GM21515 (cell line): ENCODE measurements at regions not wholly inside any gene's neighbourhood (a gene's known extent, or its start where the extent isn't known, plus 50 kb on each side); places are given as distances from the start of the nearest gene placed in this dataset.

Experiments
- ATAC-seq: cut with Tn5 transposase; IDR thresholded peaks from one replicate; pipeline ENCODE4 v1.9.1; 2021; ENCODE audit not compliant: unreplicated experiment

GRCh38 chr20:6693178-6693807, 74.2 kb upstream of the BMP2 start:
- no peak for ATAC-seq

- no peak for ATAC-seq
Observed at GRCh38 chr20:6692566-6693173, 74.8 kb upstream of the BMP2 start.

DNA sequence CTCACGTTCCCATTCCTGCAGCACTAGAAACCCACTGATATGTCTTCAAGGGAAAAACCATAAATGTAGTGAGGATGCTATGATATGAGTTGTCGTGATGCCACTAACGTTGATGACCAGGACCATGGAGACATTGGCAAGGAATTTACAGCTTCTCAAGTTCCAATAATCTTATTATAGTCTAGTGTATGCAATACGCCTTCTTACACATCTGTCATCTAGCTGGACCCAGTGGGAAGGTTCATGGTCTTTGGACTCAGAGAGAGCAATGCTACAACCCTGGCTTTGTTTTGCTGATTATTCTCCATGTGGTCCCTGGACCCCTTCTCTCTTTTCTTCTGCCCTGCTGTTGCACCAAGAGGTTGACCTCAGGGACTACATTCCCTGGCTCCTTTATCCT, 76.0 kb upstream of the BMP2 start:
- no peak for ATAC-seq

DNA sequence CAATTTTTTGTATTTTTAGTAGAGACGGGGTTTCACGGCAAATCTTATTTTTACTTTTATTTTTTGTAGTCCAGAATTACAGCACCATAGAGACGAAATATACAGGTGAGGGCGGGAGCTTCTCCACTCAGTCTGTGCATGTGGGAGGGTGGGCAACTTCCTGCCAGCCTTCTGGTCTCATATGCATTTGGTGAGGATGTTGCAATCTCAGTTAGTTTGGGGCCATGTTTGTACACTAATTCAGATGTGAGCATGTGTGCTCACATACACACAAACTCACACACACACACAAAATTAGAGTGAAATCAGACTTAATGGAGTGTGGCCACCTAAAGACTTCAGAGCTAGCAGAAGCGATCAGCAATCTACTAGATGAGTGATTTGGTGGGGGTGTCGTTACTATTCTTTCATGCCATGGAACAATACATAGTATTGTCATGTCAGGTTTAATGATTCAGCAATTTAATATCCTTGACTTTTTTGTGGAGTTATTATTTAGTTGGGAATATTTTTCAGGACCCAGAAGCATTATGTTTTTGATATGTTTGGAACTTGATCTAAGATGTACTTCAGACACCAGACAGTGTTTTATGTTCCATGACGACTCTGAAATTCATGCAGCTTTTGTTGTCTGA, 78.0 kb upstream of the BMP2 start:
- ATAC-seq, result no peak

DNA sequence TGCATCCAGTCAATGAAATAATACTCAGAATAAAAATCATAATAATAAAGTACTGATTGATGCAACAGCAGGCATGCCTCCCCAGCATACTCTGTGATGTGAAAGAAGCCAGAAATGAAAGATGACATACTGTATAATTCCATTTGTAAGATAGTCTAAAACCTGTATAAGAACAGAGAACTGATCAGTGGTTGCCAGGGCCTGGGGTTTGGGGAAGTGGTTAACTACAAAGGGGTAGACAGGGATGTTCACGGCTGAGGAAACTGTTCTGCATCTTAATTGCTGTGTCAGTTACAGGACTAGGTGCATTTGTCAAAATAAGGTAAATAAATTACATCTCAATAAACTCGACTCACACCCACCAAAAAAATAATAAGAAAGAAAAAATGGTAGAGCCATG, 81.3 kb upstream of the BMP2 start:
- no peak for ATAC-seq

- ATAC-seq, result no peak
Observed at GRCh38 chr20:6685626-6686025, 81.9 kb upstream of the BMP2 start.

DNA sequence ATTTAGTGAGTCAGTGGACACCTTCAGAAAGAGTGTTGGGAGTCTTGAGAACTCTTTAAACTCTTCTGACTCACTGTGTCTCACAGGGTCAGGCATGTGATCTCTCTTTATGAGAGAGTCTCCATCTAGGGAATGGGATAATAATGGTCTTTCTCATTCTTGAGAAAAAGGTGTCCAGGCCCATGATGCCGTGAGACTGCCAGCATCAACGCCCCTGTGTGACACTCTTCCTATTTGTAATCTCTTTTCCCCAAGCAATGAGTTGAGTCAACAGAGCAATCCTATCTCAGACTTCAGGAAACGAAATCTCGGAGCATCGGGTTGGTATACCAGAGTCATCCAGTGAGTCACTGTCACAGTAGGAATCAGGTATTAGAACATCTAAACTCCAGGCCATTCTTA, 82.3 kb upstream of the BMP2 start:
- no peak for ATAC-seq

GRCh38 chr20:6683021-6683977, 84.2 kb upstream of the BMP2 start:
- no peak for ATAC-seq

GRCh38 chr20:6680854-6681253, 86.6 kb upstream of the BMP2 start:
- no peak for ATAC-seq

GRCh38 chr20:6680441-6680840, 87.0 kb upstream of the BMP2 start:
- ATAC-seq, result no peak

DNA sequence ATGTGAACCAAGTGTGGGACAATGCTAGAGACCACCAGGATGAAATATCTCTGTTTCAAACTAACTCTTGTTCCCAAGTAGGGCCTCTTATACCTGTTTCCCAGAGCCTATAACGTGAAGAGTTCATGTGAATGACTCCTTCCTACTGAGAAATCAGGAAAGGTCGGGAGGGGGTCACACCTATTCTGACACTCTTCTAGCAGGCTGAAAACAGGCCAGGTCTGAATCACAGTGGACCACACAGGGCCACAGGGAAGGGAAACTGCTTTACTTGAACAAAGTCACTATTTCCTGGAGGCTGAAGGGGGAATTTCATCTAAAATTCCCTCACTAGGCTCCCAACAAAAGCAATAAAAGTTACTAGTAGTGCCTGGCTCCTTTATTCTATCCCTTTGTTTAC, 88.4 kb upstream of the BMP2 start:
- no peak for ATAC-seq

DNA sequence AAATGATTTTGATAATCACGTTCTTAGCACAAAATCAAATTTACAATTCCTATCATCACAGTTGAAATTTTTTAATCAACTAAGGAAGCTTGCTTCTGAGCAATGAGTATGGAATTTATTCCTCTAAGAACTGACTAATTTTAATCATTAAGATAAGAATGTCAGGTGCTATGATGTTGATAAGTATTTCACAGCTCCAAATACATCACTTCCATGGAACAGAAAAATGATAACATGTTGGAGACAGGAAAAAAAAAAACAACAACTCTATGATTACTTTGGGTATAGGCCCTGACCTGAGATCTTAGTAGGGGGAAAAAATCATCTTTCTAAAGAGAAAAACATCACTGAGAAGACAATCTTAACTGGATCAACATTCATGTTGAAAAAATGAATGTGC, 89.4 kb upstream of the BMP2 start:
- no peak for ATAC-seq

DNA sequence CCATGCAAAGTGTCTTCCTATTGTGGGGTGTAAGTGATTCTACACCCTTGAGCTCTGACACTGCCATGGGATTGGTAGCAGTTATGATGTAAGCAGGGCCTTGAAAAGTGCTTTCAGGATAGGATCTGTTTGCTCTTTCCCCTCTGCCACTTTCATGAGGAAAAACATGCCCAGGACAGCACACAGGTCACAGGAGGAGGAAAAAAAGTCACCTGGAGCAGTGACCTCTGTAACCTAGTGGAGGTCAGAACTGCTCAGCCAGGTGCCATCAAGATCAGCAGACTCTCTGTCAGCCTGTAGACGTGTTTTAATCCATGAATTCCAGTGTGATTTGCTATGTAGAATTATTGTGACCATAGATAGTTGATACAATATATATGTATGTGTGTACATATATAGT, 92.7 kb upstream of the BMP2 start:
- no peak for ATAC-seq

DNA sequence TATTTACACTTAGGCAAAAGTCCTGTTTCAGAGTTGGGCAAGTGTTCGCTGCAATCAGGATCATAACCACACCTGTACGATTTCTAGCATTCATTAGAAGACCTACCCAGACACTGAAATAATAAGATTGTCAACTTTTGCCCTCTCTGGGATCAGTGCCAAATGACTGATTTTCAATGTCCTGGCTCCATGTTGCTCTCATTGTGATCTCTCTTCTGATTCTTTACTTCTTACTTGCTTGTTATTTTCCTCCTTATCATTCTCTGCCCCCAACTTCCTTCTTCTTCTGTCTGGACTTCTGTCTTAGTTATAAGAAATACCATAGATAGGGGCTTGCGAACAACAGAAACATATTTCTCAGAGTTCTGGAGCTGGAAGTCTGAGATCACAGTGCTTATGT, 94.4 kb upstream of the BMP2 start:
- ATAC-seq, result no peak

- ATAC-seq, result no peak
Observed at GRCh38 chr20:6671829-6672228, 95.7 kb upstream of the BMP2 start.

DNA sequence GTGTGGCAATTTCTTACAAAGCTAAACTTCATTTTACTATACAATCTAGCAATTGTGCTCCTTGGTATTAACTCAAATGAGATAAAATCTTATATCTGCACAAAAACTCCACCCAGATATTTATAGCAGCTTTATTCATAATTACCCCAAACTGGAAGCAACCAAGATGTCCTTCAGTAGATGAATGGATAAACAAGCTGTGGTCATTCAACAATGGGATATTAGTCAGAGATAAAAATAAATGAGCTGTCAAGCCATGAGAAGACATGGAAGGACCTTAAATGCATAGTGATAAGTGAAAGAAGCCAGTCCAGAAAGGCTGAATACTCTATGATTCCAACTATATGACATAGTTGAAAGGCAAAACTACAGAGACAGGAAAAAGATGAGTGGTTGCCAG, 98.9 kb upstream of the BMP2 start:
- no peak for ATAC-seq

DNA sequence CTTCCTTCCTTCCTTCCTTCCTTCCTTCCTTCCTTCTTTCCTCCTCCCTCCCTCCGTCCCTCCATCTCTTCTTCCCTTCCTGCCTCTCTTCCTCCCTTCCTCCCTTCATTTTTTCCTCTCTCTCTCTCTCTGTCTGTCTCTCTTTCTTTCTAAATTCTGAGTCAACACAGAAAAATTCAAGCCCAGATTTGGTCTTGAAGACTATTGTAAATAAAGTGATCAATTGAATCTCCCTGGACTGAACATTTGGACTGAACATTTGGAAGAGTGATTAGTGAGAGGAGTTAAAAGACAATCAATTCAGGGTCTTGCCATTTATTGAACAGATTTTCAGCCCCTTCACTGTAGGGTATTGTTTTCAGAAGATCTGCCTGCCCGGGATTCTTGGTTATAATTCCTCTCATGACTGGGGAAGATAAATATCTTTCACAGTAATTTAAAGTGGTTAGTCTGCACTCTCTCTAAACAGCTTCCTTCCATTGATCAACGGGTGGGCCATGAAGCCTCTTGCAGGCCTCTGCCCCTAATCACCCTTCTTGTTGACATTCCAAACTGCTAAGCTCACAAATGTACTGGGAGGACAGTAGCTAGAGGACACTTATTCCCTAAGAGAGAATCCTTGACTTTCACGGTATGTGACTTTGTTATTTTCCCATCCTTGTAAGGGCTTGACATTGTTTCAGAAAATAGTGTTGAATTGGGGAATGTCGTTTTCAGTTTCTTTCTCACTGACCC, 101.7 kb upstream of the BMP2 start:
- no peak for ATAC-seq

DNA sequence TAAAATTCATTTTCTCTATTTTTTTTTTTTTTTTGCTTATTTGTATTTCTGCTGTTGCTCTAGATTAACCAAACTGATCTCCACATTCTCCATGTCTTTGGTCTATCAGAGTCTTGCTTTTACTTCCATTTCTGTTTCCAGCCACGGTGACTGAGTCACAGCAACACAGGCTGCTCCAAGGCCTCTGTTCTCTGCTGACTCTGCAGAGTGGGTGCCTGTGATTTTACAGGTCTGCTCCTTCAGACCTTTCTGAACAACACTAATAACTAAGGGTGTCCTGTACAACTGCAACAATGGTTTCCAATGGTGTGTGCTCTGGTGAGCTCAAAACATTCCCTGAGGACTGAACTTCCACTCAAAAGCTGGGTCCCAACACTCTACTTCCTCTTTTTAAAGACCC, 102.3 kb upstream of the BMP2 start:
- ATAC-seq, result no peak

GRCh38 chr20:6664574-6664973, 102.9 kb upstream of the BMP2 start:
- no peak for ATAC-seq

DNA sequence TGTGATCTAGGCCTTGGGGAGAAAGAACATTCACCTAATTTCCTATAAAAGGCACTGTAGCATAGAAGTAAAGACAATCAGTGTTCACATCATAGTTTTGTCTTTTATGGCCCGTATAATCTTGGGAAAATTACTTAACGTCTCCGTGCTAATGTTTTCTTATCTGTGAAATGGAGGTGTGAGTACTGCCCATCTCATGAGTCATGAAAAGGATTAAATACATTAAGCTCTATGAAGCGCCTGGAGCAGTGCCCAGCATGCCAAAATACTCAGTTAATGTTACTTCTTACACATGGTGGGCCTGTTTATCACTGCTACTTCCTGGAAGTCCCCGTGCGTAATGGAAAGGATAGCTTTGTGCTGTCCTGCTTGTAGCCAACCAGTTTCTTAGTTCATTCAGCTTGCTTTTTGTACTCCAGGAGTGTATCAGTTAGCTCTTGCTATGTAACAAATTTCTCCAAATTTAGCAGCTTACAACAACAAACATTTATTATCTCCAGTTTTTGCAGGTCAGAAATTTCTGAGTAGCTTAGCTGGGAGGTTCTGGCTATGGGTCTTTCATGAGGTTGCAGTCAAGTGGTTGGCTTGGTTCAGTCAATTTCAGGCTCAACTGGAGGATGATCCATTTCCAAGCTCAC, 103.6 kb upstream of the BMP2 start:
- ATAC-seq, result no peak

GRCh38 chr20:6663104-6663503, 104.4 kb upstream of the BMP2 start:
- no peak for ATAC-seq
